ENCODE measurements at regions not wholly inside any gene's neighbourhood (a gene's known extent, or its start where the extent isn't known, plus 50 kb on each side); places are given as distances from the start of the nearest gene placed in this dataset.

- TF ChIP-seq YY1 (IDR thresholded peaks at IDR 0.05; ENCODE audit: insufficient read depth, insufficient read length) (no peak), ZNF274 (IDR thresholded peaks at IDR 0.05; ENCODE audit: low read depth, low read length) (no peak)
Observed at GRCh38 chr15:79682851-79683288, 213.9 kb downstream of the MTHFS start.
